ENCODE measurements at regions not wholly inside any gene's neighbourhood (a gene's known extent, or its start where the extent isn't known, plus 50 kb on each side); places are given as distances from the start of the nearest gene placed in this dataset.

DNA sequence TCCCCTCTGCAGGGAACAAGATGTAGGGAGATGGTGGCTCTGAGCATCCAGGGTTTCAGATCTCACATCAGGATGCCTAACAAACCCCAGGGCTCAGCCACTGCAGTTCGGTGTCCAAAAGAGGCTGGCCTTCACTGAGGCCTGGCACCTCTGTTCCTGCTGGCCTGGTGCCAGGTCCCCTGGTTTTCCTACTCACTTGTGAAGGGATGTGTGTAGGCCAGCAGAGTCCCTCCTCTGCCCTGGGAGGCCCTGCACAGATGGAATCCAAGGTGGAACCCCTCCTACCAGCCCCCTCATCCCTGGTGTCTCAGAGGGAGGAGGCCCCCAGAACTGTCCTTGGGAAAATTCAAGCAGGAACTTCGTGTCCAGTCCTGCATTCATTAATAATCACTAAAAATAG lies 260.6 kb downstream of the CCSER2 start:
- H3K4me3 ChIP-seq (ENCODE audit: low read depth, low read length), result no peak overlapping the region
- no peak for DNase-seq (ENCODE audit: low read depth)
- TF ChIP-seq MAX (IDR thresholded peaks at IDR 0.05; ENCODE audit: low read depth, low read length) (no peak), POLR2A (IDR thresholded peaks at IDR 0.05; ENCODE audit: extremely low read depth, insufficient read length) (no peak), MYC (IDR thresholded peaks at IDR 0.05; ENCODE audit: low read depth, low read length) (no peak), CTCF (IDR thresholded peaks at IDR 0.05; ENCODE audit: low read depth, low read length) (no peak)

DNA sequence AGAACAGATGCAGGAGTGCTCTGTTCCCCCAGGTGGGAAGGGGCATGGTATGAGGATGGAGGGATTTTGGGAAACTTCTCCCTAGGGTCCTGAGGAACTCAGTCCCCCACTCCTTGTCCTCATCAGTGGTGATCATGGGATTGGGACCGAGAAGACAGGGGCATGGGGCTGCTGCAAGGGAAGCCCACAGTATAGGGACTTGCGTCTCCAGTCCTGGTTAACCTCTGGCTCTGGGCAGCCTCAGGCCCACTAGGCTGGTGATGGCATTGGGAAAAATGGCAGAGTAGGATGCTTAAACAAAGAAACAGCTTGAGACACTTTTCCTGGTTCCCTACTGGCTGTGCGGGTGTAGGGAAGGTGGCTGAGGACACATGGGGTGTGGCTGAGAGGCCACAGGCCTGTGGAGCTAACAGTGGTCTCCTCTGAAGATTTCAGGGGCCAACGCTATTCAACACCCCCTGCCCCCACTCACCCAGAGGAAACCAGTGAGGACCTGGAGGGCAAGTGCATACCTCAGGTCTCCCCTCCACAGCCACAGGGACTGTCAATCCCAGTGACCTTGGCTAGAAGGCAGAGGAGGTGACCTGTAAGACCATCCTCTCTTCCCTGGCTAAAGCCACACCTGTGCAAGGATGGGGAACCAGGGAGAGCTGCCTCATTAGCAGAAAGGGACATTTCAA lies 261.3 kb downstream of the CCSER2 start:
- no peak overlapping the region for H3K4me3 ChIP-seq (ENCODE audit: low read depth, low read length)
- DNase-seq (ENCODE audit: low read depth), result no peak
- TF ChIP-seq MYC (IDR thresholded peaks at IDR 0.05; ENCODE audit: low read depth, low read length), result no peak
- TF ChIP-seq POLR2A (IDR thresholded peaks at IDR 0.05; ENCODE audit: extremely low read depth, insufficient read length), result no peak
- no peak for TF ChIP-seq CTCF (IDR thresholded peaks at IDR 0.05; ENCODE audit: low read depth, low read length)
- no peak for TF ChIP-seq MAX (IDR thresholded peaks at IDR 0.05; ENCODE audit: low read depth, low read length)

- no peak for DNase-seq (ENCODE audit: low read depth)
- no peak overlapping the region for H3K4me3 ChIP-seq (ENCODE audit: low read depth, low read length)
- TF ChIP-seq POLR2A (IDR thresholded peaks at IDR 0.05; ENCODE audit: extremely low read depth, insufficient read length) (no peak), CTCF (IDR thresholded peaks at IDR 0.05; ENCODE audit: low read depth, low read length) (no peak), MYC (IDR thresholded peaks at IDR 0.05; ENCODE audit: low read depth, low read length) (no peak), MAX (IDR thresholded peaks at IDR 0.05; ENCODE audit: low read depth, low read length) (no peak)
These were observed 262.2 kb downstream of the CCSER2 start for GRCh38 chr10:84590327-84591193.

- H3K4me3 ChIP-seq (ENCODE audit: low read depth, low read length), result no peak overlapping the region
- TF ChIP-seq MAX (IDR thresholded peaks at IDR 0.05; ENCODE audit: low read depth, low read length) (no peak), MYC (IDR thresholded peaks at IDR 0.05; ENCODE audit: low read depth, low read length) (no peak), POLR2A (IDR thresholded peaks at IDR 0.05; ENCODE audit: extremely low read depth, insufficient read length) (no peak), CTCF (IDR thresholded peaks at IDR 0.05; ENCODE audit: low read depth, low read length) (no peak)
- no peak for DNase-seq (ENCODE audit: low read depth)
These were observed 265.1 kb downstream of the CCSER2 start for GRCh38 chr10:84593506-84593905.

DNA sequence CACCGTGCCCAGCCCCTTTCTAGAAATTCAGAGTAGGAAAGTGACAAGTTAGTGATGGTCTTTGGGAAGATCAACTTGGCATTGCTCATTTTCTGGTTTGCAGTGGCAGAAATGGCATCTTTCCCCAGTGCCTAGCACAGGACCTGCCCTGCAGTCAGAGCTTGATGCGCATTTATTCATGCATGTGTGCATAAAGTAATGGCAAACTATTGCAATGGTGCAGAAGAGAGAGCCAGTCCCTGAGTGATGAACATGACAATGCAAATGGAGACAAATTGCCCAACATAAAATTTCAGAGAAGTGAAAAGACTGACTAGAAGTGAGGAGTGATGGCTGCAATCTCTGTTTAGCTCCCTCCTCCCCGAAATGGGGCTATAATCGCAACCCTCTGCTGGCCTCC lies 268.2 kb downstream of the CCSER2 start:
- no peak for DNase-seq (ENCODE audit: low read depth)
- H3K4me3 ChIP-seq (ENCODE audit: low read depth, low read length), result no peak overlapping the region
- TF ChIP-seq POLR2A (IDR thresholded peaks at IDR 0.05; ENCODE audit: extremely low read depth, insufficient read length) (no peak), CTCF (IDR thresholded peaks at IDR 0.05; ENCODE audit: low read depth, low read length) (no peak), MYC (IDR thresholded peaks at IDR 0.05; ENCODE audit: low read depth, low read length) (no peak), MAX (IDR thresholded peaks at IDR 0.05; ENCODE audit: low read depth, low read length) (no peak)
